SK-N-SH (cell line): ENCODE measurements at regions not wholly inside any gene's neighbourhood (a gene's known extent, or its start where the extent isn't known, plus 50 kb on each side); places are given as distances from the start of the nearest gene placed in this dataset.

ENCODE experiments used
- CTCF ChIA-PET: fragments of 300-600, 350-600 bp; formaldehyde crosslinking; extraction: SDS; loops from one replicate; lab custom pipeline; 2021; lab: Yijun Ruan, JAX
- POLR2A ChIA-PET: fragments of 350-600 bp; sonication (Branson Sonifier 250); formaldehyde crosslinking; extraction: SDS; loops from one replicate; lab custom pipeline; 2020; ENCODE audit warnings: antibody characterized with exemption, inconsistent platforms; lab: Yijun Ruan, JAX
- DNase-seq: peaks from one replicate; pipeline ENCODE4 v3.0.0; 2012
- H2AFZ ChIP-seq: fragments of 200-600 bp; sonication (generic); 2 replicates; pipeline ENCODE4 v1.8.1; 2016; ENCODE audit warnings: antibody characterized with exemption, mild to moderate bottlenecking, low read depth
- H3F3A ChIP-seq: fragments of 200-600 bp; sonication (generic); replicated peaks from 2 replicates; pipeline ENCODE3; 2016; ENCODE audit warnings: antibody characterized with exemption, mild to moderate bottlenecking; ENCODE audit not compliant: insufficient read depth
- H3K27ac ChIP-seq, 2 experiments: fragments of 200-500 bp in 1 of 2; fragments of 200-600 bp in 1 of 2; sonication (Bioruptor generic) in 1 of 2; sonication (generic), shearing (Covaris generic) in 1 of 2; 2 replicates each; pipeline versions ENCODE4 v1.5.1 to v1.6.1; 2014 to 2016; ENCODE audit warnings: low read depth in 2 of 2, inconsistent platforms in 1 of 2, low read length in 1 of 2, mild to moderate bottlenecking in 1 of 2, mixed read lengths in 1 of 2
- H3K27me3 ChIP-seq: fragments of 200-600 bp; sonication (generic), shearing (Covaris generic); 2 replicates; pipeline ENCODE4 v1.6.1; 2016; ENCODE audit warnings: mixed run types; ENCODE audit not compliant: insufficient read depth
- H3K36me3 ChIP-seq, 2 experiments: fragments of 200-500 bp in 1 of 2; fragments of 200-600 bp in 1 of 2; sonication (Bioruptor generic) in 1 of 2; sonication (generic) in 1 of 2; replicated peaks in 1 of 2; 2 replicates each; pipeline versions ENCODE3 to v1.5.1; 2014 to 2016; ENCODE audit warnings: low read length in 1 of 2, mild to moderate bottlenecking in 1 of 2; ENCODE audit not compliant: insufficient read depth in 2 of 2, control insufficient read depth in 1 of 2
- H3K4me1 ChIP-seq, 2 experiments: fragments of 200-500 bp in 1 of 2; fragments of 200-600 bp in 1 of 2; sonication (Bioruptor generic) in 1 of 2; sonication (generic), shearing (Covaris generic) in 1 of 2; 2 replicates each; pipeline versions ENCODE4 v1.5.1 to v1.6.1; 2014 to 2016; ENCODE audit warnings: low read depth in 1 of 2, low read length in 1 of 2, mixed run types in 1 of 2; ENCODE audit not compliant: insufficient read depth in 2 of 2, control insufficient read depth in 1 of 2
- H3K4me2 ChIP-seq: fragments of 200-600 bp; sonication (generic), shearing (Covaris generic); 2 replicates; pipeline ENCODE4 v1.6.1; 2017; ENCODE audit warnings: mixed run types
- H3K4me3 ChIP-seq, 2 experiments: fragments of 200-500 bp in 1 of 2; fragments of 200-600 bp in 1 of 2; sonication (Bioruptor generic) in 1 of 2; sonication (generic), shearing (Covaris generic) in 1 of 2; 2 replicates each; pipeline versions ENCODE4 v1.5.1 to v1.8.1; 2014 to 2016; ENCODE audit warnings: low read depth in 2 of 2, inconsistent platforms in 1 of 2, low read length in 1 of 2, mild to moderate bottlenecking in 1 of 2, mixed read lengths in 1 of 2, moderate library complexity in 1 of 2
- H3K79me2 ChIP-seq: fragments of 200-600 bp; sonication (generic); 2 replicates; pipeline ENCODE4 v1.8.1; 2017; ENCODE audit warnings: mild to moderate bottlenecking; ENCODE audit not compliant: insufficient read depth
- H3K9ac ChIP-seq: fragments of 200-600 bp; sonication (generic); 2 replicates; pipeline ENCODE4 v1.6.1; 2017; ENCODE audit warnings: mixed run types
- H3K9me2 ChIP-seq: fragments of 200-600 bp; sonication (generic); 2 replicates; pipeline ENCODE4 v1.6.1; 2017; ENCODE audit warnings: mixed run types
- H3K9me3 ChIP-seq: fragments of 200-600 bp; sonication (generic); 2 replicates; pipeline ENCODE4 v1.6.1; 2017; ENCODE audit warnings: mixed run types, mild to moderate bottlenecking, moderate library complexity
- H4K20me1 ChIP-seq: fragments of 200-600 bp; sonication (generic); 2 replicates; pipeline ENCODE4 v1.6.1; 2017; ENCODE audit warnings: mild to moderate bottlenecking, mixed run types; ENCODE audit not compliant: insufficient read depth
- CHD2 ChIP-seq: fragments of 150-350 bp; IDR thresholded peaks from 2 replicates; pipeline ENCODE4 v1.6.1; 2018; ENCODE audit warnings: low read length; ENCODE audit not compliant: partially characterized antibody
- EP300 ChIP-seq, 2 experiments: IDR thresholded peaks; 2 replicates each; pipeline versions ENCODE4 v1.4.0 to v1.6.1; 2012; ENCODE audit warnings: borderline replicate concordance in 1 of 2, low read depth in 1 of 2, low read length in 1 of 2
- FOSL2 ChIP-seq: IDR thresholded peaks from 2 replicates; pipeline ENCODE4 v1.4.0; 2012; ENCODE audit warnings: low read depth, mild to moderate bottlenecking, moderate library complexity, borderline replicate concordance
- FOXJ3 ChIP-seq: sonication (generic); formaldehyde crosslinking; IDR thresholded peaks from 2 replicates; pipeline ENCODE4 v1.5.1; 2020; ENCODE audit warnings: mild to moderate bottlenecking, missing genetic modification reagents
- FOXM1 ChIP-seq: IDR thresholded peaks from 2 replicates; pipeline ENCODE4 v1.4.0; 2012; ENCODE audit warnings: low read depth, mild to moderate bottlenecking
- GATA2 ChIP-seq: sonication (generic); formaldehyde crosslinking; IDR thresholded peaks from 2 replicates; pipeline ENCODE4 v1.5.0; 2020; ENCODE audit warnings: mild to moderate bottlenecking, missing genetic modification reagents
- JUND ChIP-seq: IDR thresholded peaks from 2 replicates; pipeline ENCODE4 v1.4.0; 2012
- NFIC ChIP-seq: IDR thresholded peaks from 2 replicates; pipeline ENCODE4 v1.4.0; 2012; ENCODE audit warnings: borderline replicate concordance
- POLR2AphosphoS5 ChIP-seq: IDR thresholded peaks from 2 replicates; pipeline ENCODE4 v1.6.1; 2012; ENCODE audit warnings: low read depth, low read length
- RAD21 ChIP-seq: IDR thresholded peaks from 2 replicates; pipeline ENCODE4 v1.6.1; 2012; ENCODE audit warnings: mild to moderate bottlenecking, low read length
- RCOR1 ChIP-seq: fragments of 150-350 bp; IDR thresholded peaks from 2 replicates; pipeline ENCODE4 v1.6.1; 2017; ENCODE audit warnings: antibody characterized with exemption, low read length
- RFX5 ChIP-seq: IDR thresholded peaks from 2 replicates; pipeline ENCODE4 v1.6.1; 2012; ENCODE audit warnings: mild to moderate bottlenecking, improper control_type of control experiment, low read length
- TEAD4 ChIP-seq: IDR thresholded peaks from 2 replicates; pipeline ENCODE4 v1.4.0; 2012; ENCODE audit warnings: mild to moderate bottlenecking, borderline replicate concordance; ENCODE audit not compliant: insufficient read depth
- YY1 ChIP-seq: IDR thresholded peaks from 2 replicates; pipeline ENCODE4 v1.4.0; 2012; ENCODE audit warnings: low read depth, mild to moderate bottlenecking
- WGBS: methylation state at CpG from one replicate; pipeline ENCODE4 v1.1.6; 2017; ENCODE audit warnings: low lambda C conversion rate; 5-methylcytosine and 5-hydroxymethylcytosine counted together
- TF ChIP-seq, protein P1 (sequence below): fragments of 150-350 bp; IDR thresholded peaks from 2 replicates; pipeline ENCODE4 v1.6.1; 2016; ENCODE audit warnings: mild to moderate bottlenecking, low read depth, low read length
- TF ChIP-seq, protein P2 (sequence below): IDR thresholded peaks from 2 replicates; pipeline ENCODE4; 2012
- TF ChIP-seq, protein P3 (sequence below): IDR thresholded peaks from 2 replicates; pipeline ENCODE4 v1.6.1; 2012; ENCODE audit warnings: mild to moderate bottlenecking, low read depth, low read length, moderate library complexity

DNA sequence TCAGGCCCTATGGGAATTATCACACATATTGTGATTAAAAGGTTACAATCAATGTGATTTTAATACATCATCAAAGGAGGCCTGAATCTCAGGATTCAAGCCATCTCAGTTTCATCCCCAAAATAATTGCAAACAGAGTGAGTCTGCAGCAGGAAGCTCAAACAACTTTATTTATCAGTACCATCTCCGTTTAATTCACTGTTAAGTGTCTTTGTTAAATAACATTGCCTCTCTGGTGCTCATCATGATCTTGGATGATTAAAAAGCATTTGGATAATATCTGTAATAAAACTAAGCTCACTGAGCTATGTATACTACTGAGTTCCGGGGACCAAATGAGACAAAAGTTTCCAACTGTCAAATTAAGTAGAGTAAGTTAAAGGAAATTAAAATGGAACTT lies 817.8 kb upstream of the CNTNAP5 start:
- no peaks in the 10 kb centered on the region; the same call in 1 of the 2 replicates for H3K9me2 ChIP-seq
- no peaks in the 10 kb centered on the region for H3K36me3 ChIP-seq
- no peak overlapping the region for H3K27ac ChIP-seq
- no peak overlapping the region for H2AFZ ChIP-seq
- H4K20me1 ChIP-seq: no peaks in the 10 kb centered on the region
- CTCF ChIA-PET: no interaction called here
- H3F3A ChIP-seq: no peaks in the 10 kb centered on the region
- no peak overlapping the region for H3K4me2 ChIP-seq
- whole genome bisulfite sequencing: 11% methylated on average over 2 of the region's 2 CpGs
- POLR2A ChIA-PET: no interaction called here
- H3K4me1 ChIP-seq: no peaks in the 10 kb centered on the region
- no peaks in the 10 kb centered on the region for H3K27me3 ChIP-seq
- DNase-seq: no peak
- H3K79me2 ChIP-seq: no peaks in the 10 kb centered on the region
- no peak overlapping the region for H3K9ac ChIP-seq
- no peaks in the 10 kb centered on the region for H3K9me3 ChIP-seq
- TF ChIP-seq TEAD4 (no peak), FOXM1 (no peak), EP300 (IDR thresholded peaks at IDR 0.05; ENCODE audit: borderline replicate concordance in 1 of 2, low read depth in 1 of 2, low read length in 1 of 2) (peak in 1 of 2 experiments; percentile 27; a peak in 1 of 4 replicates), NFIC (no peak), GATA2 (CRISPR knock-in tag) (peak; percentile 66)
- H3K4me3 ChIP-seq: no peak overlapping the region

DNA sequence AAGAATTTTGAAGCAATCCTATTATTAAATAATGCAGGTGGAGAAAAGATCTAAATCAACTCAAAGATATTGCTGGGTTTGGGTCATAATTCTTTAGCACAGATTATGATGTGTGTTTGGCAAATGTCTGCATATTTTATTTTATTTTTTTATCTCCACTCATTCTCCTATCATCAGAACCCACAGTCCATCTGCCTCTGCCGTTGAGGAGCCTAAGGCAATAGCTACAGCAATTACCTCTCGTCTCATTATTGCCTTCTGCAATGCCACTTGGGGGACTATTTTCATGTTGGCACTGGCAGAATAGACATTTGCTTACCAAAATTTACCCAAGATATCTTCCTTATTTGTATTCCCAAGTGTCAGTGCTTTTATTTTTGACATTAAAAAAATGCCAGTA lies 815.9 kb upstream of the CNTNAP5 start:
- CTCF ChIA-PET: no interaction called here
- Histone ChIP-seq H3K4me3 (no peak overlapping the region), H3K27ac (no peak overlapping the region; a peak in 1 of 4 replicates), H3K36me3 (no peaks in the 10 kb centered on the region), H3K4me1 (no peaks in the 10 kb centered on the region), H3K27me3 (no peaks in the 10 kb centered on the region), H3K79me2 (no peaks in the 10 kb centered on the region), H4K20me1 (no peaks in the 10 kb centered on the region), H3K9me3 (no peaks in the 10 kb centered on the region), H2AFZ (no peak overlapping the region), H3F3A (no peaks in the 10 kb centered on the region), H3K4me2 (no peak overlapping the region), H3K9ac (no peak overlapping the region), H3K9me2 (no peaks in the 10 kb centered on the region; the same call in 1 of the 2 replicates)
- DNase-seq: peak; percentile 14
- POLR2A ChIA-PET: no interaction called here
- WGBS: 2% methylated on average over 2 of the region's 2 CpGs
- TF ChIP-seq FOSL2 (no peak), RAD21 (peak; percentile 36; the same call in 1 of the 2 replicates), EP300 (IDR thresholded peaks at IDR 0.05; ENCODE audit: borderline replicate concordance in 1 of 2, low read depth in 1 of 2, low read length in 1 of 2) (peak in 1 of 2 experiments; percentile 72; a peak in 2 of 4 replicates), GATA2 (CRISPR knock-in tag) (peak; percentile 76), RCOR1 (peak; percentile 69; the same call in 1 of the 2 replicates), CHD2 (peak; percentile 19)

DNA sequence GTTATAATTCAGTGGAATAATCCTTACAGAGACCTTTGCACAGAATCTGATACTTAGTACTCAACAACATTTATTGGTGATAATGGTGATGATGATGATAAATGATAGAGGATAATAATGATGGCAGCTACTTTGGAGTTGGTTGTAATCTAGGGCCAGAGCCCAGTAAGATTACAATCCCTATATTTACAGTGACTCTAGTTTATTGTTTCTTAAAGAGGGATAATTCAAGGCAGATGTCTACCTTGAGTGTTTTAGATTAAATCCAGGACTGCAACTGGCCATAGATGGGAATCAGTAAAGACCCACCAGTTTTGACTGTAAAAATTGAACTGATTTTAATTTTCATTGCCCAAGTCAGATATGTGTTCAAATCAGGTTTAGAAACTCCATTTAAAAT lies 813.9 kb upstream of the CNTNAP5 start:
- Histone ChIP-seq H3K9ac (no peak overlapping the region), H2AFZ (no peak overlapping the region), H3K9me3 (no peaks in the 10 kb centered on the region), H3K79me2 (no peaks in the 10 kb centered on the region), H3K9me2 (no peaks in the 10 kb centered on the region), H3K36me3 (no peaks in the 10 kb centered on the region), H3K4me2 (no peak overlapping the region), H3K27me3 (no peaks in the 10 kb centered on the region), H3K4me3 (no peak overlapping the region), H3F3A (no peaks in the 10 kb centered on the region), H4K20me1 (no peaks in the 10 kb centered on the region), H3K27ac (no peak overlapping the region), H3K4me1 (no peaks in the 10 kb centered on the region)
- POLR2A ChIA-PET: no interaction called here
- CTCF ChIA-PET: no interaction called here
- no peak for DNase-seq
- TF ChIP-seq, protein P1, sequence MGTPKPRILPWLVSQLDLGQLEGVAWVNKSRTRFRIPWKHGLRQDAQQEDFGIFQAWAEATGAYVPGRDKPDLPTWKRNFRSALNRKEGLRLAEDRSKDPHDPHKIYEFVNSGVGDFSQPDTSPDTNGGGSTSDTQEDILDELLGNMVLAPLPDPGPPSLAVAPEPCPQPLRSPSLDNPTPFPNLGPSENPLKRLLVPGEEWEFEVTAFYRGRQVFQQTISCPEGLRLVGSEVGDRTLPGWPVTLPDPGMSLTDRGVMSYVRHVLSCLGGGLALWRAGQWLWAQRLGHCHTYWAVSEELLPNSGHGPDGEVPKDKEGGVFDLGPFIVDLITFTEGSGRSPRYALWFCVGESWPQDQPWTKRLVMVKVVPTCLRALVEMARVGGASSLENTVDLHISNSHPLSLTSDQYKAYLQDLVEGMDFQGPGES: no peak
- TF ChIP-seq, protein P2, sequence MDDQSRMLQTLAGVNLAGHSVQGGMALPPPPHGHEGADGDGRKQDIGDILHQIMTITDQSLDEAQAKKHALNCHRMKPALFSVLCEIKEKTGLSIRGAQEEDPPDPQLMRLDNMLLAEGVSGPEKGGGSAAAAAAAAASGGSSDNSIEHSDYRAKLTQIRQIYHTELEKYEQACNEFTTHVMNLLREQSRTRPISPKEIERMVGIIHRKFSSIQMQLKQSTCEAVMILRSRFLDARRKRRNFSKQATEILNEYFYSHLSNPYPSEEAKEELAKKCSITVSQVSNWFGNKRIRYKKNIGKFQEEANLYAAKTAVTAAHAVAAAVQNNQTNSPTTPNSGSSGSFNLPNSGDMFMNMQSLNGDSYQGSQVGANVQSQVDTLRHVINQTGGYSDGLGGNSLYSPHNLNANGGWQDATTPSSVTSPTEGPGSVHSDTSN: no peak
- TF ChIP-seq, protein P3, sequence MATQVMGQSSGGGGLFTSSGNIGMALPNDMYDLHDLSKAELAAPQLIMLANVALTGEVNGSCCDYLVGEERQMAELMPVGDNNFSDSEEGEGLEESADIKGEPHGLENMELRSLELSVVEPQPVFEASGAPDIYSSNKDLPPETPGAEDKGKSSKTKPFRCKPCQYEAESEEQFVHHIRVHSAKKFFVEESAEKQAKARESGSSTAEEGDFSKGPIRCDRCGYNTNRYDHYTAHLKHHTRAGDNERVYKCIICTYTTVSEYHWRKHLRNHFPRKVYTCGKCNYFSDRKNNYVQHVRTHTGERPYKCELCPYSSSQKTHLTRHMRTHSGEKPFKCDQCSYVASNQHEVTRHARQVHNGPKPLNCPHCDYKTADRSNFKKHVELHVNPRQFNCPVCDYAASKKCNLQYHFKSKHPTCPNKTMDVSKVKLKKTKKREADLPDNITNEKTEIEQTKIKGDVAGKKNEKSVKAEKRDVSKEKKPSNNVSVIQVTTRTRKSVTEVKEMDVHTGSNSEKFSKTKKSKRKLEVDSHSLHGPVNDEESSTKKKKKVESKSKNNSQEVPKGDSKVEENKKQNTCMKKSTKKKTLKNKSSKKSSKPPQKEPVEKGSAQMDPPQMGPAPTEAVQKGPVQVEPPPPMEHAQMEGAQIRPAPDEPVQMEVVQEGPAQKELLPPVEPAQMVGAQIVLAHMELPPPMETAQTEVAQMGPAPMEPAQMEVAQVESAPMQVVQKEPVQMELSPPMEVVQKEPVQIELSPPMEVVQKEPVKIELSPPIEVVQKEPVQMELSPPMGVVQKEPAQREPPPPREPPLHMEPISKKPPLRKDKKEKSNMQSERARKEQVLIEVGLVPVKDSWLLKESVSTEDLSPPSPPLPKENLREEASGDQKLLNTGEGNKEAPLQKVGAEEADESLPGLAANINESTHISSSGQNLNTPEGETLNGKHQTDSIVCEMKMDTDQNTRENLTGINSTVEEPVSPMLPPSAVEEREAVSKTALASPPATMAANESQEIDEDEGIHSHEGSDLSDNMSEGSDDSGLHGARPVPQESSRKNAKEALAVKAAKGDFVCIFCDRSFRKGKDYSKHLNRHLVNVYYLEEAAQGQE: no peak
- TF ChIP-seq RFX5: no peak
- peak in 1 of 2 experiments; percentile 53; a peak in 1 of 4 replicates for TF ChIP-seq EP300 (IDR thresholded peaks at IDR 0.05; ENCODE audit: borderline replicate concordance in 1 of 2, low read depth in 1 of 2, low read length in 1 of 2)
- no peak for TF ChIP-seq POLR2AphosphoS5
- no peak for TF ChIP-seq JUND
- TF ChIP-seq RAD21: peak; percentile 13; the same call in 1 of the 2 replicates
- no peak for TF ChIP-seq YY1
- TF ChIP-seq FOXJ3 (CRISPR knock-in tag): no peak
